ENCODE measurements at regions not wholly inside any gene's neighbourhood (a gene's known extent, or its start where the extent isn't known, plus 50 kb on each side); places are given as distances from the start of the nearest gene placed in this dataset.
"Not testable (repeated sequence)": the region's sequence is repeated elsewhere in the genome, so short reads cannot be mapped to it uniquely, and the experiment has no call there.

DNA sequence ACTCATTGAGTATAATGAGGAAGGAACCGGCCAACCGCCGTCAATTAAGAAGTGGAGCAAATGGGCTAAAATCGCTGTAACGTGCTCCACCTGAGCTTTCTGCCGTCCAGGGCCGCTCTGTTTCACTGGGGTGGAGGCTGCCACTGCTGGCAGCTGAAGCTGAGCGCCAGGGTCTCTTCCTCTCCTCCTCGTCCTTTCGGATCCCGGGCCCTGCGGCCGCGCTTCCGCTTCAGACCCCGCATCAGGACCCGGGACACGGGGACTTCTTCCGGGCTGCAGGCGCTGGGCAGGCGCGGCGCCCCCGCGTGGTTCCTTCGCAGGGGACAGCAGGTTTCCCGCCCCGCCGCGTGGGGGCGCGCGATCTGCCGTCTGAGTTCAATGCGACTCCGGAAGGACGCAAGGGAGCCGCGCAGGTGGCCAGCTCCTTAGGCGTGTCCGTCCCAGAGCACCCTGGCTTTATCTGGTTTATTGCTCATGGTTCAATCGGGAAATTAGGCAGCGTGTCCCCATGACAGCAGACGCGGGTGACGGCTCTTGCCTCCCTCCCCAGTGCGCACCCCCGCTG is 519.8 kb downstream of the TRIML1 start:
- DNase-seq (ENCODE audit: low spot score): no peak

GRCh38 chr4:188660796-188661195 is 521.6 kb downstream of the TRIML1 start:
- no peak for DNase-seq (ENCODE audit: low spot score)

DNA sequence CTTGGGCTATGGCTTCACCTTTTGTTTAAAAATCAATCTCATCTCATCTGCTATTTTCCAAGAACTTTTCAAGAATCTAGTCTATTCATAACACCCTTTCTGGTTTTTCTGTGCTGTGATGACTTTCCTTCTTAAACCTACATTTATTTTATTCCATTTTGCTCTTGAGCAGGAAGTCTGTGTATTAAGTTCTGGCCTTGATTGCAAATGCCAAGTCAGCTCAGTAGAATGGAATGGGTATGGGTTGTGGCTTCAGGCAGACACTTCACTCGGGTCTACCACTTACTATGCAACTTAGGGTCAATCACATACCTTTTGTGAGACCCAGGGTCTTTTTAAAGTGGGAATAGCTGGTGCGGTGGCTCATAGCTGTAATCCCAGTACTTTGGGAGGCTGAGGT is 522.3 kb downstream of the TRIML1 start:
- DNase-seq (ENCODE audit: low spot score): no peak

GRCh38 chr4:188663369-188663768 is 524.1 kb downstream of the TRIML1 start:
- no peak for DNase-seq (ENCODE audit: low spot score)

- DNase-seq (ENCODE audit: low spot score): no peak
Observed at GRCh38 chr4:188665491-188666457, 526.5 kb downstream of the TRIML1 start.

DNA sequence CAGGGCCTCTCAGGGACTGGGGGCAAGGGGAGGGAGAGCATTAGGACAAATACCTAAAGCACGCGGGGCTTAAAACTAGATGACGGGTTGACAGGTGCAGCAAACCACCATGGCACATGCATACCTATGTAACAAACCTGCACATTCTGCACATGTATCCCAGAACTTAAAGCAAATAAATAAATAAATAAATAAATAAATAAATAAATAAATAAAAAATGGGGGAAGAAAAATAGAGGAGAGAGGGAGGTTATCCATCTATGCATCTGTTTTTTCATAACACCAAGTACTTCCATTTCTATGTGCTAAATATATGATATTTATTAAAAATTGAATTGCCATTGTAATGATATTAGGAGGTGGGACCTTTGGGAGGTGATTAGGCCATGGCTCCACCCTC is 539.5 kb downstream of the TRIML1 start:
- DNase-seq (ENCODE audit: low spot score): not testable (repeated sequence)

DNA sequence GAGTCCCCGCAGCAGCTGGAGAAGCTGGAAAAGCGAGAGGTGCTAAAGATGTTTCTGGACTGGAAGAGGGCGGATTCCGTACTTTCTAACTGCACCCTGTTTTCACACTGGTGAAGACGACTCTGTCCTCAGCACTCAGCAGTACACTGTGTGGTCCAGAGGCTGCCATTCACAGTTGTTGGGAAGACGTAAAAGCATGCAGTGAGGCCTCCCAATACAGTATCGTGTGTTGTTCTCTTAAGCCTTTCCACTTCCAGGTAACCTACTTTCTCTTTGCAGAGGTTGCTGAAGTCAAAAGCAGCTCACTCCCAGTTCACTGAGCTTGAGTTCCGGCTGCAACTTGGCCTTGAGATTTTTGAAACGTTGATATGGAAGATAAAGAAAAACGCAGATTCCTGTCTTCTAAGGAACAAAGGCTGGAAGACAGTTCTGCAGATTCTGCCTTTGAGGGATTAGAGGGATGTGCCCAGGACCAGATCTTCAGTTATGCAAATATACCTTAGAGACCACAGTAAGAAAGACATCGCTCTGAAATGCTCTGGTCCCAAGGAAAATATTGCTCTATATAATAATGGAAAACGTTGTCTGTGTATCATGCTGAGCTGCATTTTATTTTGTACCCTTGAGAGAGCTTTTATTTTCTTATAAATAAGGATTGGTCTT is 540.9 kb downstream of the TRIML1 start:
- DNase-seq (ENCODE audit: low spot score): no peak

DNA sequence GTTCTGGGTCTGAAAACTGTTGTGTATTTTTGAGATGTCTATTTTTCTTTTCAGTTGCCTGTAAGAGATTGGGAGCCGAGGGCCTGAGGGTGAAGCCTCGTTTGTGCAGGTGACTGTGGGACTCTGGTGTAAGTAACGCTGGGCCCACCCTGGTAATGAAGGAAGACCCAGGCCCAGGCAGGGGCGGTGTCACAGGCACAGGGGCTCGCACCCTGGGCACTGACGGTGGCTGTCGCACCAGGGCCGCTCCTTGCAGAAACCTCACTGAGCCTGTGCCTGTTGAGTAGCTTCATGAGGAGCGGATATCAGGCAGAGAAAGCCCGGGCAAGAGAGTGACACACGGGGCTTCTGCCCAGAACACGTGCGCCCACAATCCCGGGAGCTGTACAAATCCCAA is 541.4 kb downstream of the TRIML1 start:
- no peak for DNase-seq (ENCODE audit: low spot score)

DNA sequence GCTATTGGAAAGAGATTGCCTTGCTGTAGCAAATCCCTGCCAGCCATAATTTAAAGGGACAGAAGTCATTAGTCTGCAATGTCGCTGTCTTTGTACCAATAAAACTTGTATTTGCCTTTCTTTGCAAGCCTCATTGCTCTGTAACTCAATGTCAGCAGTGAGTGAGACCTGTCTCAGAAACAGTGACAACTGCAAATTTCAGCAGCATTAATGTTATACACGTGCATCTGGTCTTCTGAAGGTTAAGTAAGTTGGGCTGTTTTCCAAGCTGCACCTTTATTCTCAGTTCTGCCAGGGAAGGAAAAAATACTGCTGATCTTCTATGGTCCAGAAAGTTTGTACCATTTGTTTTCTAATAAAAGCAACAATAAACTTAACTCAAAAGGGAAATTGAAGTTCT is 543.1 kb downstream of the TRIML1 start:
- DNase-seq (ENCODE audit: low spot score): no peak

- no peak for DNase-seq (ENCODE audit: low spot score)
Observed at GRCh38 chr4:188683571-188683970, 544.3 kb downstream of the TRIML1 start.

DNA sequence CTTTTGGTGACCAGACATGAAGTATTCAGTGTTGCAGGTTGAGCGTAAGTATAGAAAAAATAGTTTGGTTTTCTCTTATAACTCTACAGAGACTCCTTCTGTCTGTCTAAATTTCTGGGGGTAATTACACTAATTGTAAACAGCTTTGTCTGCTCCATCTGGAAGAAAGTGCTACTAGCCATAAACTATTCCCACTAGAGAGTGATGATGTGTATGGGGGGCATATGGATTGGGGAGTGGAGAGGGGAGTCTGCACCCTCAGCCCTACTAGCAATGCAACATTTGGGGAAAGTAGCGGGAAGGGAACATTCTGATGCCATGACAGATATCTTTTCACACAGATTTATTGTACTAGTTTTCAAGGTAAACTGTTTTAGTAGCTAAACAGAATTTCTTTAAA is 549.7 kb downstream of the TRIML1 start:
- no peak for DNase-seq (ENCODE audit: low spot score)

DNA sequence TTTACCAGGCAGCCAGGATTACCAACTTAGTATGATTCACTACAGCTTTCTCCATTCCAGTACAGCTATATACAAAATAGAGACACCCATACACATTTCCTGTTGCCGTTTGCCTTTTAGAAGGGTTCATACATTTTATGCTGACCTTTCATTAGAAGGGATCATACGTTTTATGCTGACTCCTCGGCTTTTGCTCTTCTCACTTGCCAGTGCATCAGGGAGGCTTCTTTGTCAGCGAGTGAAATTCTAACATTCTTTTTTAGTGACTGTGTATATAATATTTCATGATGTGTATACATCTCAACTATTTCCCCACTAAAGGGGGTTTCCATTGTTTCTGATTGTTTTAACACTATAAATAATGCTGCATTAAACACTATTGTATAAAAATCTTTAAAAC is 552.6 kb downstream of the TRIML1 start:
- DNase-seq (ENCODE audit: low spot score): no peak

DNA sequence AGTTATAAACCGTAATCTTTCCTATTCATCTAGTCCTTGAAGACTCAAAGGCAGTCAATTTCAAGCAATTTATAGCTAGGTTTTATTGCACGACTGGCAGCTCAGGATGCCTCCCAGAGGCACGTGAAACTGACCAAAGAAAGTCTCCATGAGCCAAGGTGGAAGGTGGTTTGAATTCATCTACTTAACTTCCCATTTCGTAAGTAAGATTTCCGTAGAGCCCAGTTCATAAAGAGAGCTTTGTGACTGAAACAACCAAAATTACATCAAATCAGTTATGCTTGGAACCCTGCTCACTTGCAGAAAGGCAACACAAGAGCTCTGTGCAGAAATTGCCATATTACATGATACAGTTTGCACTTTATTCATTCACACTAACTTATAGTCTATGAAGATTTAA is 556.0 kb downstream of the TRIML1 start:
- no peak for DNase-seq (ENCODE audit: low spot score)

DNA sequence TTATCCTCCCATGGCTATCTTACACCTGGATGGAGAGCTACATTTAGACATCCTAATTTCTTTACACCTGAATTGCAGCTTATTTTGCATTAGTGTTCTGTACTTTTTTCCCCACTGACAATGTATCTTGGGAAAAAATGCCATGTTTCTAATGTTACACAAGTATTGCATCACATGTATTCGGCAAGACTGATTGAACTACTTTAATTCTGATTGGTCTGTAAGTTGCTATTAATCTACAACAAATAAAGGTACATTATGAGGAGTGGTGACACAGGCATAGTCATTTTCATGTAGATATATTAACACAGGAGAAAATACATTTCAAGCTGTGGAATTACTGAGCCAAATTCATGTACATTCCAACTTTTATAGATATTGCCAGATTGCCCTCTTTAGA is 558.0 kb downstream of the TRIML1 start:
- DNase-seq (ENCODE audit: low spot score): no peak

DNA sequence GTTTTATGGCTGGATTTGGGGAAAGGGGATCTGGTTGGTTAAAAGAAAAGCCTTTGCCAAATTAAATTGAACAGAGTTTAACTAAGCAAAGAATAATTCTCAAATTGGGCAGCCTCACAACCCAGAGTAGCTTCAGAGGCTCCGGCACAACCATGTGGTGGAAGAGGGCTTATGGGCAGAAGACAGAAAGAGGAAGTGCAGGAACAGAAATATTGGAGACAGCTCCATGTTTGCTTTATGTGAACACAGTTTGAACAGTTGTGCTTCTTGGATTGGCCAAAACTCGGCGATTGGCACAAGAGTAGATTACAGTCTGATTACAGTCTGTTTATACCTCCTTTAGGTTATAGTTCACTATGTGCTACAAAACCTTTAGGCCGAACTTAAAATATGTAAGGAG is 562.7 kb downstream of the TRIML1 start:
- DNase-seq (ENCODE audit: low spot score): no peak

- DNase-seq (ENCODE audit: low spot score): no peak
Observed at GRCh38 chr4:188704288-188704687, 565.0 kb downstream of the TRIML1 start.

- no peak for DNase-seq (ENCODE audit: low spot score)
Observed at GRCh38 chr4:188707036-188707435, 567.8 kb downstream of the TRIML1 start.

- DNase-seq (ENCODE audit: low spot score): no peak
Observed at GRCh38 chr4:188714501-188714900, 575.3 kb downstream of the TRIML1 start.

GRCh38 chr4:188714907-188715306 is 575.7 kb downstream of the TRIML1 start:
- no peak for DNase-seq (ENCODE audit: low spot score)

DNA sequence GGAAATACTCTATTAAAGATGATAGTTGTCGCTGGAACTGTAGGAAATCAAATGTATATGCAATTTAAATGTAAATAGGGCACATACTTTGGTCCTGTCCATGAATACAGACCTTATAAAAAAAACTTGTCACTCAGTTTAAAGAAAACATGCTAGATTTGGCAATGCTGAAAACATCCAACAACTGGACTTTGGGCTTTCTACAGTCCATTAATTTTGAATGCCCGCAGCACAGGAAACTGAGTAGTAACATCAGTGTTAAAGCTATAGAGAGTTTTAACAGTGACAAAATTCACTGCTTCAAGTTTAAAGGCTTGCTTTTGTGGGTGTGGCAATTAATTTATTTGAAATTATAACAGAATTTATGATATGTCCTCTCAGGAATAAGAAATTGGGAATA is 578.4 kb downstream of the TRIML1 start:
- DNase-seq (ENCODE audit: low spot score): no peak

DNA sequence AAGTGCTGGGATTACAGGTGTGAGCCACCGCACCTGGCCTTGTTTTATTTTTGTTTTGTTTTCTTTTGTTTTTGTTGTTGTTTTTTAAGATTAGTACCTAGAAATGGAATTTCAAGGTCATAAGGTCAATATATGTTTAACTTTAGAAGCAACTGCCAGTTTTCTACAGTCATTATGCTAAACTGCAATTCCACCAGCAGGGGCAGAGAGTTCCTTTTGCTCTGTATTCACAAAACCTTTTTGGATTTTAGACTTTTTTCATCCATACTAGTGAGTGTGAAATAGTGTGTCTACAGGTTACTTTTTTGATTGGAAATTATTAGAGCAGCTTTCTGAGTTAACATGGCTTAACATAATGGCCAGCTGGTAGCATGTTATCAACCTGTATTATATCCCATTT is 580.6 kb downstream of the TRIML1 start:
- no peak for DNase-seq (ENCODE audit: low spot score)

GRCh38 chr4:188722911-188723310 is 583.7 kb downstream of the TRIML1 start:
- DNase-seq (ENCODE audit: low spot score): peak; percentile 0

GRCh38 chr4:188727746-188728145 is 588.5 kb downstream of the TRIML1 start:
- no peak for DNase-seq (ENCODE audit: low spot score)
